GM19467 (cell line): ENCODE measurements at regions not wholly inside any gene's neighbourhood (a gene's known extent, or its start where the extent isn't known, plus 50 kb on each side); places are given as distances from the start of the nearest gene placed in this dataset.
"Not testable (repeated sequence)": the region's sequence is repeated elsewhere in the genome, so short reads cannot be mapped to it uniquely, and the experiment has no call there.

Experiments
- ATAC-seq: cut with Tn5 transposase; IDR thresholded peaks from one replicate; pipeline ENCODE4 v1.9.1; 2021; ENCODE audit warnings: mild to moderate bottlenecking, moderate library complexity; ENCODE audit not compliant: unreplicated experiment

DNA sequence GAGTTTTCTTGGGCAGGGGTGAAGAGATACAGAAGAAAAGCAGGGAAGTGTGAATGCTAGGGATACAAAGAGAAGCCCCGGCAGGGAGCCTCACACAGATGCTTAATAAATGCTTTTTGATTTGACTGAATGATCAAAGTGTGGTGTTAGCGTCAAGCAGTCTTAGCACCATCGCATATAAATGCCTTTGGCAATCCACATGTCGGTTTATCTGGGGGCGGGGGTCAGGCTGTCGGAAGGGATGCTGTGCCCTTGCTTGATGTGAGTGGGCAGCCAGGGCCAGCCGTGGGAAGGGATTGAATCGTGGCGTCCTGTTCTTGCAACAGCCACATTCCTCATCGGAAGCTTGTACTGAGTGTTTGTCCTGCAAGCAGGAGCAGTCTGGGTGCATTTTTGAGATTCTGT, 173.1 kb downstream of the LACC1 start:
- ATAC-seq, result no peak

DNA sequence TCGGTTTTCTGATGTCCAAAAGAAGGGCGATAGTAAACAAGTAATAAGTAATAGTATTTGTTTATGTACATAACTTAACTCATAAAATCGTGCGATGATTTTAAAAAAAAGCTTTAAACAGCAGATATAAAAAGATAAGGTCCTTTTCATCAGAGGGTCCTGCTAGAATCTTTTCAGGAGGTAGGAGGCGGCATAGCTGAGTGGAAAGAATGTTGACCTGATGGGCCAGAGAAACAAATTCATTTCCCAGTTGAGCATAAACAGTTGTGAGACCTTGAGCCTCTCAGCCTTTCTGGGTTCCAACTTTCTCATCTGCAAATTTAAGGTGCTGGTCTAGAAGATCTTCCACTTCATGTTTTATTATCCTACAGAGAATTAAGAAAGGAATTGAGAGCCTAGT, 173.5 kb downstream of the LACC1 start:
- ATAC-seq, result no peak

DNA sequence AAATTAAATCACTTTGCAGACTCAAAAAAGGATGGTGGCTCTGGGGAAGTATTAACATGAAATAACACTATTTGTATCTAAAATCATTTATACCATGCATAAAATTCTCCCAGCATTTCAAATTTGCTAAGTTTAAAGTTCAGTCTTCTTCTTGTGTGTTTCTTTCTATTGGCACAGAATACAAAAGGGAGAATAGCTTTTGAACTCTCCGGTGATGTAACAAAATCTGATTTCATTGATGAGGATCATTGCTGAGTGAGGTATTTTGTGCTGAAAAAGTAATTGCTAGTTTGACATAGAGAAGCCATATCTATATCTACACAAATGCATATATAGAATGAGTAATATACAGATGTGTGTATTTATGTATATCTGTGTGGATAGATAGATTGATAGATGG, 174.8 kb downstream of the LACC1 start:
- no peak for ATAC-seq

DNA sequence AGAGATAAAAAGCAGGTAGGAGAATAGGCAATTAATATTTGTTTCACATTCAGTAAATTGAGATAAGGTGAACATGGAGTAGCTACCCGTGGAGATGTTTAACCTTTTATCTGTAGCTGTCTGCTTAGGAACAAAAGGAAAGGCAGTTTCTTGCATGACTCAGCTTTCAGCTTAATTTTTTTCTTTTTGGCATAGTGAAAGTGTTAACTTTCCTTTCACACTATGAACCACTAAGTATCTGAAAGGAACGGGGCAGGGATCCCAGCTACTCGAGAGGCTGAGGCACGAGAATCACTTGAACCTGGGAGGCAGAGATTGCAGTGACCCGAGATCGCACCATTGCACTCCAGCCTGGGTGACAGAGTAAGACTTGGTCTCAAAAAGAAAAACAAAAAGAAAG, 176.0 kb downstream of the LACC1 start:
- ATAC-seq, result not testable (repeated sequence)

DNA sequence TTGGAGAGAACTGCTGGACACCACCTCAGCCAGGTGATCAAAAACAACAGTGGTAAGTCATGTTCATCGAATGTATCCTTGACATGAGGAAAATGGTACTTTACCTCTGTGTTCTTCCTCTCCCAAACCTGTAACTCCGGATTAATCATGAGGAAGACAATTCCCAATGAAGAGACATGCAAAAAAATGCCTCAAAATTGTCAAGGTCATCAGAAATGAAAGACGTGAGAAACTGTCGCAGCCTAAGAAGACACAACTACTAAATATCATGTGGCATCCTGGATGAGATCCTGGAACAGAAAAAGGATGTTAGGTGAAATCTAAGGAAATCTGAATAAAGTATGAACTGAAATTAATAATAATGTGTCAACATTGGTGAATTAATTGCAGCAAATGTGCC, 178.4 kb downstream of the LACC1 start:
- no peak for ATAC-seq

DNA sequence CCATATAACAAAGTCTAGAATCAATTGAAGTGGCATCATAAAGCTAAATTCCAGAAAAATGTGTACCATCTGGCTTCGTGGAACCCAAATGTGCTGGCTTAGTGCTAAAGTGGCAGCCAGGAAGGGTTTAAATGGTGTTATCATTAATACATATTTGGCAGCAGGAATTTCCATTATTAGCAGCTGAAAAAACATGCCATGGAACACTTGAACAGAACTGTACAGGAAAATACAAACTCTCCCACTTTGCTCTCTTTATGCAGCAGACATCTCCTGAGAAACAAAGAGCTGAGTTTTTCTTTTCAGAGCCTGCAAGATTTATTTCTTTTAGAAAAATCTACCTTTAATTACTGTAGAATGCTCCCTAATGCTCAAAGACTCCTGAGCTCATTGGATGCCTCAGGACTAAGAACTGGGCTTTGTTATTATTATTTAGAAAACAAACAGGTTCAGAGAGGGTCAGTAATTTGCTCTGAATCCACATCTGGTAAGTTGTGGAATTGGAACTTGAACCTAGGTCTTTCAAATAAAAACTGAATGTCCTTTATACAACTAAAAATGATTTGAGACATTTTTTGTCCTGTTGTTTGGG, 179.0 kb downstream of the LACC1 start:
- no peak for ATAC-seq

DNA sequence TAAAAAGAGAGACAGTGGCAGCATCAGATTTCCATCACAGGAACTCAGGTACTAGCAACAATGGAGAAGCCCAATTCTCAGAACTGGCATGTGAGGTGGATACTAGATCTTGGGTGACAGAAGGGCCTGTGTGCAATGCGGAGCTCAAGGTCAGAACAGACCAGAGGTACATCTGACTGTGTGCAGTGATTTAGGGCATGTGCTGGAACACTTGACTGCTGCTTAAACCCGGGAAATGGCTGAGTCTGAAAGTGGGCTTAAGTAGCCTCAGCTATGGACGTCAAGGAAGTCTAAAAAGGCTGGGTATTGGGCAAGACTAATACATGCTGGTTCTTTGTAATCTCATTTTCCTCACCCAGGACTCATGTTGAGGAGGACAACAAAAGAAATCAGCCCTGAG, 182.2 kb downstream of the LACC1 start:
- ATAC-seq, result no peak

DNA sequence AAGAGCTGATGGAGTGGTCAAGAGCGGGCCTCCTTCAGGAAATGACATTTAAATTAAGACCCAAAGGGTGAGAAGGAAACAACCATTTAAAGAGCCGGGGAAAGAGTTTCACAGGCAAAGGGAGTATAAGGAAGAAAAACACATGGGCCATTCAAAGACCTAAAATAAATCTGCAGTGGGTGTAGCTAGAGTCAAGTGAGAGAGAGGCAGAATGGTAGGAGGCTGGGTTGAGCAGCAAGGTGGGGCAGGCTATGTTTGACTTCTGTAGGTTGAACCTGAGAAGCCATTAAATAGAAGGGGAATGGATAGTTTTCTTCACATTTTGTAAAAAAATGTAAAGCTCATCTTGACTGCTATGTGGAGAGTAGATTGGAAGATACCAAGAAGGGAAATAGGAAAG, 183.8 kb downstream of the LACC1 start:
- ATAC-seq, result no peak

DNA sequence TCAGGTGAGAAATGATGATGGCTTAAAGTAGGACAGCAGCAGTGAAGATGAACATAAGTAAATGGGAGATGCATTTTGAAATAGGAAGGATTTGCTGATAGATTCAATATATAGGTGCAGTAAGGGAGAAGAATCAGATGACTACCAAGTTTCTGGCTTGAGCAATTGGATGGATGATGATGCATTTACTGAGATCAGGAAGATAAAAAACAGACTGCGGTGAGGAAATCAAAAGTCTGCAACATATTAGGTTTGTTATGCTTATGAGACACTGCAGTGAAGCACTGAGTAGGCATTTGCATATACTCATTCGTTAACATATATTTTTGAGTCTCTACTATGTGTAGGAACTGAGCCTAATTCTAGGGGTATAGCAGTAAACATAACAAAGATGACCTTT, 184.2 kb downstream of the LACC1 start:
- no peak for ATAC-seq

DNA sequence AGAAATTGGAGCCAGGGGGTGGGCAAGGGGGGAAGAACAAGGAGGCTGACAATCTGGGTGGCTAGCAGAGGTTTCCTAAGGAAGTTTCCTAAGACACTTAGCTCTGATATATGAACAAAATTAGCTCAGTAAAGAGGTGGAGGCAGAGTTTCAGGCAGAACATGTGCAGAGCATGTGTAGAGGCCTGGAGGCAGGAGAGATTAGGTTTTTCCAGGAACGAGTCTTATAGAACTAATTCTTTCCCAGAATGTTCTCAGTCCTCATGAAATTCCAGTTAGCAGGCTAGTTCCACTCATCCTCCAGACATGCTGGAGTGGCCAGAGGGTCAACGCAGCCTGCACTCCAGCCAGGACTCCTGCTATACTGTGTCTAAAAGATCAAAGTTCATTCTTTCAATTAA, 184.7 kb downstream of the LACC1 start:
- ATAC-seq, result no peak

DNA sequence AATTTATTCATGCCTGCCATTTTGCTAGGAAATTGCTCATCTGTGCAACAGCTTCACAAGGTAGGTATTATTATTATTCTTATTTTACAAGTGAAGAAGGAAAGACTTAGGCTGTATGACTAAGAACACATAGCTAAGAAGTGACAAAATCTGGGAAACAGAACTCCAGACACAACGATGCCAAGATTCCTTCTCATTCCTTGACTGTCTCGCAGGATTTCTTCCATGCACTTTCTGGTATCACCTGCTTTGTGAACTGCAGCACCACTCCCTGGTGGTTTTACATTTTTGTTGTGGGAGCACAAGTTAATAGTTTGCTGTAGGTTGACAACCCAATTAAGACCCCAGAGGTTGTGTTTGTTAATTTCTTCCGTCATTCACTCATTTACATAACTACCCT, 188.5 kb downstream of the LACC1 start:
- ATAC-seq, result no peak

DNA sequence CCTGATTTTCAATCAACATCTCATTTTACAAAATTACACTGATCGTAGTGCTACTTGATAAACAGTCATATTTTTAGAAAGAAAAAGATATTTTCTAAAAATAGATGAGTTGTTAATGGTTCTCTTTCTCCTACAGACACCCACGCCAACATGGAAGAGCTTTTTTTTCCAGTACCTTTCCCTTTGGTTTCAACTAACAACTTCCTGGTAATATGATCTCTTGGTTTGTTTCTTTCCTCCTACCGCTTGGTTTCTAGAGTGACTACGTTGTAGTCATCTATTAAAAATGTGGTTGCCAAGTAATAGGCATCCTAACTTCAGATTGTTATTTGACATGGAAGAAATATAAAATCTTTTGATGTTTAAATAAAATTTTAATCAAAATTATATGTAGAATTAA, 189.0 kb downstream of the LACC1 start:
- ATAC-seq, result no peak

DNA sequence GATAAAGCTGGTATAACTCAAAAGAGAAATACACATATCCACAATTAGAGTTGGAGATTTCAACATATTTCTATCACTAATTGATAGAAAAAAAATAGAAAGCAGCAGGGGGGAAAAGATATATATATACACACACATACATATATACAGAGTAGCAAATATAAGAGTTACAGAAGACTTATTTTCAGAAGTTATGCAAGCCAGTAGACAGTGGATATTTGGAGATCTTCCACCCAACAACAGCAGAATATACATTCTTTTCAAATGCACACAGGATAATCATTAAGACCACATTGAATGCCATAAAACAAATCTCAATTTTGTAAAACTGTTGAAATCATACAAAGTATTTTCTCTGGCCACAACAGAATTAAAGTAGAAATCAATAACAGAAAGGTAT, 192.8 kb downstream of the LACC1 start:
- ATAC-seq, result no peak

DNA sequence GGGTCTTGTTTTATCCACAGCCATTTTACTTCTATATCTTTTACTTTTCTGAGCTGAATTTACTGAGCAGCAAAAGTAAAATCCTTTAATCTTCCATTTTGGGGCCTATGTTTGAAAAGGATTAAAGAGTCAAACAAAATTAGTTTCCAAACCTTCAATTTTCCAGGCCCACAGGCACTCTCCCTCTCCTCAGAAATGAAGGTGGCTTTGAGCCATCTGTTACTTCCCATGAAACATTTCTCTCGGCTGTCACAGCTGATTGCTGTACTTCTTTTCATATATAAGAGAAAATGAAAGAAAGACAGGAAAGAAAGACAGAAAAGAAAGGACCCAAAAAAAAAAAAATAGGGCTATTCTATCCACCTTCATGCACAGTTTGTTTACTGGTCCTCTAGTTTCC, 194.9 kb downstream of the LACC1 start:
- ATAC-seq, result no peak

DNA sequence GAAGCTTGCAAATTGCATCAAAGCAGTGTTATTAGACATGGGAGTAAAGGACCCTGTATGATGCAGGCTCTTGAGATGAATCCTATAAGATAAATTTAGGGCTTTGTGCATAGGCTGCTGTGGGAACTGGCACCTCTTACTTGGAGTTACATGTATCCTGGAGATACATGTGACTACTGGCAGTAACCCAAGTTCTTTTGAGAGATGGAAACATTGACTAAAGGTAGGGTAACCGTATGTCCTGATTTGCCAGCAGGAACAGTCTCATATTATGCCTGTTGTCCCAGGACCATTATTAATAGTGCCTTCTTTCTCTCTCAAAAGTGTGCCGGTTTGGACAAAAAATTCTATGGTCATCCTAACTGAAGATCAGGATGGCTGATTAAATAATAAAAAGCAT, 195.4 kb downstream of the LACC1 start:
- ATAC-seq, result no peak

DNA sequence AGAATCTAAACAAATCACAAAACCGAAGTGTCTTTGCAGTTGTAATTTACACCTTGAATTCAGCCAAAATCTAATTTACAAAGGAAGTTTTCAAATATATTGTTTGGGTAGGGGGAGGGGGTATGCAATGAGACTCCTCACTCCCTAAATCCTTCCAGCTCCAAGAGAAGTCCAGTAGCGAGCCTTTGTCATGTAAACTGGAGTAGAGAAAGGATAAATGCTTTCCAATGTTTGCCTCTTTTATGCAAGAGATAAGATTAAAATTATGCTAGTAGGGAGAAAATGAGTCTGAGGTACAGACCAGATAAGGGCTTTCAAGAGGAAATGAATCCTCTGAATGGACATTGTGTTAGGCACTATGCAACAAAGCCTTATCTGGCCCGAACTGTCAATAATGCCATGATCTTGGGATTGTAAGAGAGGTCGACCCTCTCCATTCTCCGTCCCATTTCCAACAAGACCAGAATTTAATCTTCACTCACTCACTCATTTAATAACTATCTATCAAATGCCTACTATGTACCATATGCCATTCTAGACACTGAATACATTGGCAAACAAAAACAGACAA, 199.2 kb downstream of the LACC1 start:
- ATAC-seq, result no peak

DNA sequence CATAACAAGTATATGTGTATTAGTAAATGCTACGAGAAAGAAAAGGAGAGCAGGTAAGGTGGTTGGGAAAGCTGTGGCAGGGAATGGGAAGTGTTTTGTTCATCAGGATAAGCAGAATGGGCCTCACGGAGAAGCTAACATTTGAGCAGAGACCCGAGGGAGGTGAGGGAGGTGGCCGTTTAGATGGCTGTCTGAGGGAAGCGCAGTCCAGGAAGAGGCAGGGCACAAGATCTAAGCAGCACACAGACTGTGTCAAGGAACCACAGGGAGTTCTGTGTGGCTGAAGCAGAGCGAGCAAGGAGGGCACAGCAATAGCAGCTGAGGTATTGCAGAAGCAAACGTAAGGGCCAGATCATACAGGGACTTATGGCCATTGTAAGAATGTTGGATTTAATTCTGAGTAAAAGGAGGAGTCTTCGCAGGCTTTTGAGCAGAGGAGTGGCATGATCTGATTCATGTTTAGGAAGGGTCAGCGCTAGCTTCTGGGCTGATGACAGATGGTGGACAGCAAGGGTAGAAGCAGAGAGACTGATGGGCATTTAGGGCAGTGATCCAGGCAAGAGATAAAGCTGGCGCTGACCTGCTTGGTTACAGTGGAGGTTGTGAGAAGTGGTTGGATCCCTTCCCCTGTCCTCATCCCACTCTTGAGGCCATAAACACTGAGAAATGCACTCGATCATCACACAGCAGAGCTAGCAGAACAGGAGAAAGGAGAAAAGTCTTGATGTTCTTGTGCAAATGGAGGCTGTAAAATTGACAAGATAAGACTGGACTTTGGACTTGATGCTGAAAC, 199.9 kb downstream of the LACC1 start:
- ATAC-seq, result no peak

DNA sequence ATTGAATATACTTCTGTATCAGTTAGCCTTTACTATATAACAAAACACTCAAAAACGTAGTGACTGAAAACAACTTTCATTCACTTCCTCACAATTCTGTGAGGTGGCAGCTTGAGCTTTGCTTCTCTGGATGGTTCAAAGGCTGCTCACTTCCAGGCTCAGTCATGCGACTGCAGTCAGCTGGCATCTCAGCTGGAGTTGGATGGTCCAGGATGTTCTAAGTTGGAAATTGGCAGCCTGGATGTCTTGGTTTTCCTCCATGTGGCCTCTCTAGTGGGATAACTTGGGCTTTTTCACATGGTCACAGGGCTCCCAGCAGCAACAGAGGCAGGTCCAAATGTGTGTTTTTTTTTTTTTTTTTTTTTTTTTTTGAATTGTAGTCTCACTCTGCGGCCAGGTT, 204.4 kb downstream of the LACC1 start:
- ATAC-seq, result no peak

DNA sequence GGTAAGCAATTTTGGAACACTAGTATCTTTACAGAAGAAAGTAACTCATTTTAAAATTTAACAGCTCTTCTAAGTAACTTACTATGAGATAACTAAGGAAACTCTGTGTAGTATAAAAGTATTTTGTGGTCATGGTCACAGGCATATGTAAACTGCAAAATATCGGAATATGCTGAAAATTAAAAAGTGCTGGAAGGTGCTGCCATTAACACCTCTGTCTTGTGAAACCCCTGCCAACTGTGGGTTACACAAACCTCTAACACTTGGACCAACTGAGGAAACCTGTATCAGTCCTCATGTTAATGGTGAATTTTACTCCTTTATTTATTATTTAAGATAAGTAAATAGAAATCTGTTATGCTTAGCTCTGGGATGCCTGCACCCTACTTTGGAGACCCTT, 206.7 kb downstream of the LACC1 start:
- ATAC-seq, result no peak

DNA sequence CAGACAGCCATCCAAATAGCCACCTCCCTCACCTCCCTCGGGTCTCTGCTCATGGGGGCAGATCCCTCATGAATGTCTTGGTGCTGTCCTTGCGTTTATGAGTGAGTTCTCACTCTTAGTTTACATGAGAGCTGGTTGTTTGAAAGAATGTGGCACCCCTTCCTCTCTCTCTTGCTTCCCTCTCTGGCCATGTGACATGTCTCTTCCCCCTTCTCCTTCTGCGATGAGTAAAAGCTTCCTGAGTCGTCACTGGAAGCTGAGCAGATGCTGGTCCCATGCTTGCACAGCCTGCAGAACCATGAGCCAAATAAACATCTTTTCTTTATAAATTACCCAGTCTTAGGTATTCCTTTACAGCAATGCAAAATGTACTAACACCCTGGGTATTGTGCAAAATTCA, 208.7 kb downstream of the LACC1 start:
- ATAC-seq, result no peak

DNA sequence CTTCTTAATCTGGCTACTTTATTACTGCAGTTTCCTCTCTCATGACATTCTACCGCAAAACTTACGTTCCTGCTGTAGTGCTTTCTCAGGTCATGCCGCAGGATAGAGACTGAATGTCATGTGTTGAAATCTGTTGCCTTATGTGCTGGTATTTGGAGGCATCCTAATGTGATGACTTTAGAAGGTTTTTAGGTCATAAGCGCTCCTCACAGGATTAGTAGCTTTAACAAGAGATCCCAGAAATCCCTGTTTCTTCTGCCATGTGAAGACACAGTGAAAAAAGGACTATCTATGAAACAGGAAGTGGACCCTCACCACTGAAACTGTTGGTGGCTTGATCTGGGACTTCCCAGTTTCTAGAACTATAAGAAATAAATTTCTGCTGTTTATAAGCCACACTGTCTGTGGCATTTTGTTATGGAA, 209.3 kb downstream of the LACC1 start:
- ATAC-seq, result no peak

DNA sequence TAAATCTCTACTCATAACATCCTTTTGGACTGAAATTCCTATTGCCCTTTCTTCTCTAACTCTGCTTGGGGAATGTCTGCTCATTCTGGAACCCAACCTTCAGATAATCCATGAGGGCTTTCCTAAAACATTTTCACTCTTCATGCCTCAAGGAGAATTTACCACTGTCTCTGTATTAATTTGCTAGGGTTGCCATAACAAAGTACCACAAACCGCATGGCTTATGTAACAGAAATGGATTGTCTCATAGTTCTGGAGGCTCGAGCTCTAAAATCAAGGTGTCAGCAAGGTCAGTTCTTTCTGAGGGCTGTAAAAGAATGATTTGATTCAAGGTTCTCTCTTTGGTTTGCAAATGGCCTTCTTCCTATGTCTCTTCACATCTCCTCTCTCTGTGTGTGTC, 209.7 kb downstream of the LACC1 start:
- ATAC-seq, result no peak
